GM18511 (cell line): ENCODE measurements at regions not wholly inside any gene's neighbourhood (a gene's known extent, or its start where the extent isn't known, plus 50 kb on each side); places are given as distances from the start of the nearest gene placed in this dataset.

Experiments used
- ATAC-seq: cut with Tn5 transposase; IDR thresholded peaks from one replicate; pipeline ENCODE4 v1.9.1; 2021; ENCODE audit warnings: mild to moderate bottlenecking, moderate library complexity; ENCODE audit not compliant: unreplicated experiment

DNA sequence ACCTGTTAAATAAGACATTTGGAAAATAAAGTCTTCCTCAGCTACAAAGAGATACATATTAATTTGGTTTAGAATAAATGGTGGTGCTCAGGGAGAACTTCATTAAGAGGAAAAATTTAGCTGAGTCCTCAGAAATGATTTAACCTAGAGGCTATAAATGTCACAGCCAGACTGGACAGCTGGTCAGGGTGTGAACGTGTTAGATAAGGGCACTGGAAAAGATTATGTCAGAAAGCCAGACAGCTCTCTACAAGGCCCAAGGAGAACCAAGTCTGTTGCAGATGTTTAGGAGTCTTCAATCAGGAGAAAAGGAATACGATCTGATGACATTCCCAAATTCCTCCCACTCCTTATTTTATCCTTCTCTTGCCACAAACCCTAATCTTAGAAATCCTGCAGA, 265.2 kb downstream of the MAT2B start:
- no peak for ATAC-seq

DNA sequence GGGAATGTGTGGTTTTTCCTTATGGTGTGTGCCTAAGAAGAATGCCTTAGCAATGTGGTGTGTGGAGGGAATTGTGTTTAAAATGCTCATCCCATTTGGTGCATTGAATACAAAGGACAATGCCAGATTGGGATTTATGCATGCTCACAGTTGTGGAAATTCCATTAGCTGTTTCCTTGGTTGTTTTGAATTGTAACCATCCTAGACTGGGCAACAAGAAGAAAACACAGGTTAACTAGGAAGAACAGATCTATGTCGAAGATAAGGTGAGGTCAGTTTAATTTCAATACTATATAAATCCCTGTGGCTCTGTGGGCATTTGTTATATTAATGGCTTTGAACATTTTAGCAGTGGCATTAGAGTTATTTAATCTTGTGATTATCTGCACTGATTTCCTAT, 266.8 kb downstream of the MAT2B start:
- no peak for ATAC-seq

DNA sequence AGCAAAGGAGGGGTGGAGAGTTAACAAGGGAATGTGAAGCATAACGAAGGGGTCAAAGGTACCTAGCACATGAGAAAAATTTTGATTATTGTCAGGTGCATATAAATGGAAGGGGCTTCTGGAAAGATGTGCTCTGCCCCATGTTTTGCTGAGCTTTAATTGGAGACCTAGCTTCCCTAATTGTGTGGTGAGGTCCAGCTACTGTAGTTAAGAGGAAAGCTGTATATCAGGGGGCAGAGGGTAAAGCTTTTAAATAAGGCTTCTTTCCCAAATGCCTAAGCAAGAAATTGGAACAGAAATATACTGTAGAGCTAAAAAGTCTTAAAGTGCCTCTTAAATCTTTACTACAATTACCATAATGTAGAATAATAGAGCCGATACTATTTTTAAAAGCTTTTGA, 267.2 kb downstream of the MAT2B start:
- ATAC-seq: no peak

DNA sequence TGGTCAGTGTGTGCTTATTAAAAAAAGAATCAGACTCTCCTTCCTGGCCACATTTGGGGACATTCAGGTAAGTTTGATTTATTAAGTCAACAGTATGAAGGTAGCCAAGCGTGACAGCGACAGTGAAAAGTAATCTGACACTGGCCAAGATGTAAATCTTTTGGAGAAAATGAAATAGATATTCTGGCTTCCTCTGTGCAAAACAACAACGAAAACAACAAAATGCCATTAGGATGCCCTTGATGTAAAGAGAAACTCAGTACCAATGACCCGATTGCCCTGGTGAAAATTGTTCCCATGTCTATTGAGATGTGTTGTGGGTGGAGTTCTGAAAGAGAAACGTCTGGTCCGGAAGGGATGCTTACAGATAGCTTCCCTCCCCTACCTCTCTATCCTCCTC, 267.8 kb downstream of the MAT2B start:
- no peak for ATAC-seq

DNA sequence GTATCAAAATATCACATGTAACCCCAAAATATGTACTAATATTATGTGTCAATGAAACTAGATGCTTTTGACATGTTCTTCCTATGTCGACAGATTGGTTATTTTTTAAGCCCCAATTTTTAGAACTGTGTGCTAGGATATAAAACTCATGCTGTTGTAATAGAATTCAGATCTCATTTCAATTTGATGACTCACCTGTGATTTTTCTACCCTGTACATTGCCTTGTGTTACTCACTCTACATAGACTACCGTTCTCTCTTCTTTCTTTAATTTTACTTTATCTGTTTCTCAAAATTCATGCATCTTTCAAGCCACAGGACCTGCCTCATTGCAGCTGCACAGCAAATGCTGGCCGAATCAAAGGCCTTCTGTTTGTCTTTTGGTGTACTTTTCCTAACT, 284.5 kb downstream of the MAT2B start:
- no peak for ATAC-seq

DNA sequence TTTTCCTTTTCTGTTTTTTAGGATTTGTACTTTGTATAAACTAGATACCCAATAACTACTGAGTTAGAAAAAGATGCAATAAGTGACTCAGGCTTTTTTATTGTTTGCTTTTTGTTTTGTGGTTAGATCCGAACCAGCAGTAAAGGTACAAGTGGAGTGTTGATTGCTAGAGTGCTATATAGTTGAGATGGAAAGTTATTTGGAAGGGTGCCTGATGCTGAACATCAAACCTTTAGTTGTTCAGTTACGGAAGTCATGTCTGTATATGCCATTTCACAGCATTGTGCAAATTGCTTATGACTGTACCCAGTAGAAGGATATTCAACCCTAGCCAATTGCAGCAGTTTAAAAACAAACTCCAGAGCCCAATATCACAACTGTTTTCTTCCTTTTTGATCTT, 285.1 kb downstream of the MAT2B start:
- no peak for ATAC-seq

DNA sequence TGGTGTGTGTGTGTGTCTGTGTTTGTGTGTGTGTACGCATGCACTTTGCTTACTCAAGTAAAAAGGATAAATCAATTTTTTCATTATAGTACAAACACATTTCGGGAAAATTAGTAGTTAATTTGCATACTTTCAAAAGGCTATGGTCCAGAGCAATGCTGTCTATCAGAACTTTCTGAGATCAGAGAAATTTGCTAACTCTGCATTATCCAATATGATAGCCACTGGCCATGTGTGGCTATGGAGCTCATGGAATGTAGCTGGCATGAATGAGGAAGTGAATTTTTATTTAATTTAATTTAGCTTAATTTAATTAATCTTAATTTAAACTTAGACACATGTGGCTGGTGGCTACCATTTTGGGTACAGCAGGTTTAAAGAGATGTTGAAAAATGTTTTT, 289.6 kb downstream of the MAT2B start:
- no peak for ATAC-seq

DNA sequence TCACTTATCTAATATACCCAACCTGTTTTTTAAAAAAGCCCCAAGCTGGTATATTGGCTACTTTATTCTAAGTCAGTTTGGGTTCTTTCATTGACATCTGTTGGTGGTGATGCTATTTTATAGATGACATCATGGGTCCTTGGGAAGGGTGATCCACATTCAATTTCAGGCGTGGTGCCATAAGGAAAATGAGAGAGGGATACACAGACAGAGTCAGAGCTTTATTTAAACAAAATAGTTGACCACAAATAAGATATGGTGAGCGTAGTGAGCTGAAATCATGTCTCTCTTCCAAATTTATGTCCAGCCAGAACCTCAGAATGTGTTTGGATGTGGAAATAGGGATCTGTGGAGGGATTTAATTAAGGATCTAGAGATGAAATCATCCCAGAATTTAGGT, 302.4 kb downstream of the MAT2B start:
- ATAC-seq: no peak

DNA sequence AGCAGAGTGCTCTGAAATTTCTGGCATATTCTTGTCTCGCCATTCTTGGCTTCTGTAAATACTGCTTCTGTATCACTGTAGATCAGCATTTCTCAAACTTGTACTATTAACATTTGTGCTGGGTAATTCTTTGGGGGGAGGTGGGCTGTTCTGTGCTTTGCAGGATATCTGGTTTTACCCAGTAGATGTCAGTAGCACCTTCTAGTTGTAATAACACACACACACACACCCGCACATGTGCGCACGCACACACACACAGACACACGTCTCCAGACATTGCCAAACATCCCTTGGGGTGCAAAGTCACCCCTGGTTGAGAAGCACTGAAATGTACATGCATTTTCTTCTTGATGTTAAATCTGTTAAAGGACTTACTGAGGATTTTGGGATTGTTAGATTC, 304.1 kb downstream of the MAT2B start:
- no peak for ATAC-seq

DNA sequence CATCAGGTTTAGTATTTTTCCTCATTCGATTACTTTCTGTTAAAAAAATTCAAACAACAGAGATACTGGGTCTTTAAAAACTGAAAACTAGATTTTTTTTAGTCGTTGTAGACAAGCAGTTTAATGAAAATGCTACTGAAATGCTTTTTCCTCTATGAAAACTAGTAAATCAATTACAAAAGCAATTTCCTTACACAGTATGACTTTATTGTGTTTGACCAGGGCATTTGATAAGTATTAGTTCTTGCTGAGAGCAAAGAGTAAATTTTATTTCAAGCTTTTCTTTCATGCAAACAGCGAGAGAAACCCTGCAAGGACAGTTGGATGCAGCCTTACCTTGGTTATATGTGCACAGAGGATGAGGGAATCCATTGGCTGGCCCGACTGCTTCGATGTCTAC, 308.5 kb downstream of the MAT2B start:
- no peak for ATAC-seq

DNA sequence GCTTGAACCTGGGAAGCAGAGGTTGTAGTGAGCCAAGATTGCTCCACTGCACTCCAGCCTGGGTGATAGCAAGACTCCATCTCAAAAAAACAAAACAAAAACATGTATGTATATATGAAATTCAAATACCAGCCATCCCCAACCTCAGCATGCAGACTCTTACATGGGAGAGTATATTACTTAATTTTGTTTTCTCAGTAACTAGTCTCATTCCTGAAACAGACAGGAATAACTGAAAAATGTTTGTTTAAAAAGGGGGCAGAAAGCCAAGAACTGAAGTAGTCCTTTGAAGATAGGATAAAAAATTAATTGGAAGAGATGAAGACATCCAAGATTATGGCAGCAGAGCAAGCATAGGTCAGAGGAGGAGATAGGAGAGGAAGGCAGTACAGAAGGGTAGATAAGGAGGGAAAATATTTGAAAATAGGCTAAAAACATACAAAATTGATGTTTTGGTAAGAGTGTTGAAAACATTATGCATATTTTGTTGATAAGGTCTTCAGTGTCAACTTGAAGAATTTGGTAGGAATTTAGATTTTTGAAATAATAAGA, 309.9 kb downstream of the MAT2B start:
- no peak for ATAC-seq

DNA sequence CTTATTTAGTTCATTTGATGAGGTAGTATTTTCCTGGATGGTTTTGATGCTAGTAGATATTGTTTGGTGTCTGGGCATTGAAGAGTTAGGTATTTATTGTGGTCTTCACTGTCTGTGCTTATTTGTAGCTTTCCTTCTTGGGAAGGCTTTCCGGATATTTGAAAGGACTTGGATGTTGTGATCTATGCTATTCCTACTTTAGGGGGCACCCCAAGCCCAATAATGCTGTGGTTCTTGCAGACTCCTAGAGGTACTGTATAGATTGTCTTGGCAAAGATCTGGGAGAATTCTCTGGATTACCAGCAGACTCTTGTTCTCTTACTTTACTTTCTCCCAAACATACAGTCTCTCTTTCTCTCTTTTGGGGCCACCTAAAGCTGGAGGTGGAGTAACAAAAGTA, 315.7 kb downstream of the MAT2B start:
- no peak for ATAC-seq

DNA sequence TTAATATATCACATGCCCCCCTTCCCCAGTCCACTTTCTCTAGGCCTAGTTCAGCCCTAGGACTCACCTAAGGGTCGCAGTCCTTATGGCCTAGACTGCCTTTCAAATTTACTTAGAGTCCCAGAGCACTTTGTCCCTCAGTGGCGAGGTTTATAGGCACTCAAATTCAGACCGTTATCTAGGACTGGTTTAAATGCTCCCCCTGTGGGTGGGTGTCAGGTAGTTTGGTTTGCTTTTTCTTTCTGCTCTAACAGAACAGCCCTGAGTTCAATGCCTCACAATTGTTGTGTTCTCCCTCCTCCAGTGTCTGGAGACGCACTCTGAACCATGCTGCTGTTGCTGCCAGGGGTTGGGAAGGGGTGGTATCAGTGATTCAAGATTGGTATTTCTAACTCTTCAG, 317.1 kb downstream of the MAT2B start:
- ATAC-seq: no peak

DNA sequence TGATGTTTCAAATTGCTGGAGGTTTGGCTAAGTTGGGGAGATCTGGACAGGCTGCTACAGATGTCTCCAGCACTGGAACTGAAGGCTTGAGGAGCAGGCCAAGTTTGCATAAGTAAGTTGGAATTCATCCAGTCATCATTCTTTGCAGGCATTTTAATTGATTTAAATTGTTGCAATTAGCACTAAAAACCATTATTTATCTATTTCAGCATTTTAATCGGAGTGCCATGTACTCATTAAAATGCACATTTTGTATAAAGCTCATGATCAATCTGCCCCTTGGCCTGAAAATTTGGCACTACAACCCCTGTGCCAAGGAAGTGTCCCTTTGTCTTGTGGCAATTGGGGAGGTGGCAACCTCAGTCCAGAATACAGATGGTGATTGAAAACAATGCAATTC, 320.2 kb downstream of the MAT2B start:
- ATAC-seq: no peak

DNA sequence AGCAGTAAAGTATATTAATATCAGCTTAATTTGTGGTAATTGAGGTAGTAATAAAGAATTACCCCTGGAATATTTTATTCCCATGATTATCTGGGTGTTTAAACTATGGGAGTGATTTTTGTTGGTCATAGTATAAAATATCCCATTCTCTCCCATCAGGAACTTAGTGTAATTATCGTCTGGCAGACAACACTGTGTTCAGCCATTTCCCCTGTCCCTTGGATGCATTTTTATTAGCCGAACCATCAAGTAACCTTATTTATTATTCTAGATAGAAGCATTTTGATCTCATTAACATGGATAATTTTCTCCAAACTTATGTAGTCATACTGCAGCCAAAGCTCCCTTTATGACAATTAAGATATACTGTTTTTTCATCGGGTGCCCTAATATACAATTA, 320.8 kb downstream of the MAT2B start:
- no peak for ATAC-seq

DNA sequence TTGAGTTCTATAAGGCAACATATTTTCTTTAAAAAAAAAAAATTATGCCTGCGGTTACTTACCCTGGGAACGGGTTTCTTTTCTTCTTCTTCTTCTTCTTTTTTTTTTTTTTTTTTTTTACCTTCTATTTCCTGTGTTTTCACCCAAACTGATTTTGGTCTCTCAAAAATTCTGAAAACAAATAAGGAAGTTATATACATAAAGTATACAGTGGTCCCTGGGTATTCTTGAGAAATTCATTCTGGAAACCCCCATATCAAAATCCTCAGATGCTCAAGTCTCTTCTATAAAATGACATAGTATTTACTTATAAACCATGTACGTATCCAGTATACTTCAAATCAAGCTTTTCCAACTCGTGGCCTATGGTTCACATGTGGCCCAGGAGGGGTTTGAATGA, 326.7 kb downstream of the MAT2B start:
- ATAC-seq: no peak

DNA sequence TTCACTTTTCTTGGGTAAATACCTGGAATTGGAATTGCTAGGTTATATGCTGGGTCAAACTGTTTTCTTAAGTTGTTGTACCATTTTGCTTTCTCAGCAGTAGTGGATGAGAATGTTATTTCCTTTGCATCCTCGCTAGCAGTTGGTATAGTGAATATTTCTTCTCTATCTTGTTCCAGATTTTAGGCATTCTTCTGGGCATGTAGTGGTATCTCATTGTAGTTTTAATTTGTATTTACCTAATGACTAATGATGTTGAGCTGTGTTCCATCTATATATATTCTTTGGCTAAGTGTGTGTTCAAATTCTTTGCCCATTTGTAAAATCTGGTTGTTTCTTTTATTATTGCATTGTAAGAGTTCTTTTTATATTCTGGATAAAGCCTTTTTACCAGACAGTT, 333.3 kb downstream of the MAT2B start:
- ATAC-seq: no peak

DNA sequence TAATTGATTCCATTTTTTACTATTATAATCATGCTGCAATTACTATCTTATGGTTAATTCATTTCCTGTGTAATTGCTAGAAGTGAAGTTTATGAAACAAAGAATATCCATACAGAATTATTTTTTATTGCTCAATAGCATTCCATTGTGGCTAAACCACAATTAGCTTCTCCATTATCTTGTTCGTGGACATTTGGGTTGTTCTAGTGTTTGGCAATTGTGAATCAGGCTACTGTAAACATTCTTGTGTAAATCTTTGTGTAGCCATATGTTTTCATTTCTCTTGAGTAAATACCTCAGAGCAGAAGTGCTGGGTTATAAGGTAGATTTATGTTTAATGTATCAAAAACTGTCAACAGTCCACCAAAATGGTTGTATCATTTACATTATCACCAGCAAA, 341.1 kb downstream of the MAT2B start:
- ATAC-seq: no peak

DNA sequence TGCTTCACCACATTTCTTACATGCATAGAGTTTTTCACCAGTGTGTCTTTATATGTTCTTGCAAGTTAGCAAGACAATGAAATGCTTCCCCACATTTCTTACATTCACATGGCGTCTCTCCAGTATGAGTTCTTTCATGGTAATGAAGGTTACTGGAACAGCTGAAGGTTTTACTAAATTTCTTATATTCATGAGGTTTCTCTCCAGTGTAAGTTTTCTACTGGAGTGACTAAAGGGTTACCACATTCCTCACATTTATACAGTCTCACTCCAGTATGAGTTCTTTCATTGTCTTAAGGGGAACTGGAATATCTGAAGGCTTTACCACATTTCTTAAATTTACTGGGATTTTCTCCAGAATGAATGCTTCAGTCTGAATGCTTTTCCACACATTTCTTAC, 350.3 kb downstream of the MAT2B start:
- no peak for ATAC-seq

DNA sequence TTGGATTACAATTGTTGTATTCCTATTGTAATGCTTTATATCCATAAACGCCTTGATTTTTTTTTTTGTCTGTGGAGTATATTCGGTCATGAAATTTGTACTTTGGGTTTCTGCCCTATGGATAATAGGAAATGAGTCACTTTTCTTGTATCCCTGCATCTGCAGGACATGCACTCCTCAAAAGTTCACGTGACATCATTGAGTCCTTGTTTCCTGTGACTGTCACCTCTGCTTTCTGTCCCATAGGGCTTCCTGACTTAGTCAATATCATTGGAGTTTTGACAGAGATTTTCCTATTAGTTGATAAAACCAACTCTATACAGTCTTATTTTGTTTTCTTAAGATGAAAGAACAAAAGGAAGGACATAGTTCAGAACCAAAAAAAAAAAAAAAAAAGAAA, 356.3 kb downstream of the MAT2B start:
- ATAC-seq: no peak

DNA sequence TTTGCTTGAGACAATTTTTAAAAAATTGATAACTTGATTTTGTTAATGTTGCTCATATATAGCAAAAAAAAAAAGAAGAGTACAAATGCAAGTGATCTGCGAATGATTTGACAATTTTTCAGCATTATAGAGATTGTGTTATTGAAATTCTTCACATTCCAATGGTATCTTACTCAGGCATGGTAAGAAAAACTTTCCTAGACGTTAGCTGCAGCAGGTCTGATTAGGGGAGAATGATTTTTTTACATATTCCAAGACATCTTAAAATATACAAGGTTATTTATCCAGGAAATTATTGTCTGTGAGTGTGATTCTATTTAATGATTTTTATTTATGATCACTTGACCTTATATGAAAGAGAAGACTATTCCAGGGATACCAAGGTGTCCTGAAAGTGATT, 361.9 kb downstream of the MAT2B start:
- no peak for ATAC-seq

DNA sequence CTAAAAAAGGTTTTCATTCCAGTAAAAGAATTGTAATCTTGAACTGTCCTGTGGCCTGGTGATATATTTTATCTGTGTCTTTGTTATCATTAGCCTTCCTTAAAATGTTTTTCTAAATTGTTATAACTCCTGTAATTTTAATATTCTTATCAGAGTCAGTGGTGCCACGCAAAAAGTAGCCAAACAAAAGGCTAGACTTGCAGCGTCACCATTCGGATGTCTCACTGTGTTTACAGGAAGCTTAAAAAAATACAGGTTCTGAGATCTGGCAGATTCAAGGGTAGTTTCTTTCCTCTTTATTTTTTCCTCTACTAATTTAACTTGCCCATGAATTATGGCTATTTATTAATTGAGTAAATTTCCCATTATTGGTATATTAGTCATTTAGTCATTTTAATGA, 362.3 kb downstream of the MAT2B start:
- ATAC-seq: no peak

DNA sequence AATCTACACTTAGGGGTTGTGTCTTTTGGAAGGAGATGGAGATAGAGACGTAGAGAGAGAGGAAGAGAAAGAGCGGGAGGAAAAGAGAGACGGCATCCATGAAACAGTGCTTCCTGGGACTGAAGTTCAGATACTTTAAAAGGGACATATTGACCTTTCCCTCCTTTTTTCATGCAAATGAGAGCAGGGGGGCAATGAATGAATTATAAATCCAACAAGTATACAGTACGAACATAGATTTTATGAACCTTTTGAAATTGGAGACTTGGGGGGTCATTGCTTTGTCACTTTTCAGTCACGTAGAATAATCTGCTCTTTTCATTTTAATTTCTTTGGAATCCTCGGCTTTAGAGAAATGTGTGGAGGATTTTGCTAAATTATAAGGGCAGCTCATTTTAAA, 364.2 kb downstream of the MAT2B start:
- ATAC-seq: no peak

DNA sequence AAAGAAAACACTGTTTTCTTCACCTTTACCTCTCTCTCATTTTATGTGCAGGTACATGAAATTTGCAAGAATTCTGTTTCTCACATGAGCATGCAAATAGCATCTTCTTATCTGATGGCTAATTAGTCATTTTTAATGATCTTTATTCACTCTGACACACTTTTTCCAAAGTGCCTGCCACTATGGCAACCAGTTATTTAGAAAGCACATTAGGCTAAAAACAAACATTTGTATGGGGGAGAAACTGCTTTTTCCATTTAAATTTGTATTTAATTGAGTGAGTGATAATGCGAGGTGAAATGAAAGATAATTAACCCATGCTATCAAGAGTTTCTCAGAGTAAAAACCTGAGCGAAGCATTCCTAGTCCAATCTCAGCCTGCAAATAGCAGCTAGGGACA, 365.0 kb downstream of the MAT2B start:
- ATAC-seq: no peak
